Ectodermal cell (in vitro differentiated cells): ENCODE measurements at regions not wholly inside any gene's neighbourhood (a gene's known extent, or its start where the extent isn't known, plus 50 kb on each side); places are given as distances from the start of the nearest gene placed in this dataset.

Source experiments
- H3K27ac ChIP-seq: 2 replicates; pipeline ENCODE4 v1.7.0; 2013; ENCODE audit warnings: mild to moderate bottlenecking, low read depth, low read length; ENCODE audit not compliant: insufficient read depth, poor library complexity, severe bottlenecking
- H3K27me3 ChIP-seq: 2 replicates; pipeline ENCODE4 v1.7.0; 2013; ENCODE audit warnings: mild to moderate bottlenecking, low read length; ENCODE audit not compliant: insufficient read depth, control insufficient read depth, poor library complexity, severe bottlenecking
- H3K36me3 ChIP-seq: one replicate; pipeline ENCODE4 v1.7.0; 2013; ENCODE audit warnings: low read length; ENCODE audit not compliant: control insufficient read depth, insufficient read depth
- H3K4me1 ChIP-seq: one replicate; pipeline ENCODE4 v1.7.0; 2013; ENCODE audit warnings: low read length; ENCODE audit not compliant: control insufficient read depth, insufficient read depth
- H3K4me3 ChIP-seq: 2 replicates; pipeline ENCODE4 v1.7.0; 2013; ENCODE audit warnings: low read depth, low read length, control low read depth; ENCODE audit not compliant: insufficient read depth
- H3K9me3 ChIP-seq: 2 replicates; pipeline ENCODE4 v1.7.0; 2013; ENCODE audit warnings: mild to moderate bottlenecking, low read length, moderate library complexity; ENCODE audit not compliant: control insufficient read depth
- WGBS, 2 experiments: methylation state at CpG; one replicate each; pipeline ENCODE4 v1.1.7; 2013; ENCODE audit warnings: missing lambda C conversion rate in 2 of 2; 5-methylcytosine and 5-hydroxymethylcytosine counted together

GRCh38 chr11:110990311-110990710 lies 255.2 kb upstream of the POU2AF2 start:
- no peaks in the 10 kb centered on the region for H3K27me3 ChIP-seq
- no peaks in the 10 kb centered on the region for H3K9me3 ChIP-seq
- WGBS, 2 experiments, result 77 to 92% methylated on average over 2 to 3 of the region's 3 CpGs
- H3K27ac ChIP-seq, result no peak overlapping the region
- H3K36me3 ChIP-seq, result no peaks in the 10 kb centered on the region
- no peaks in the 10 kb centered on the region for H3K4me1 ChIP-seq
- H3K4me3 ChIP-seq, result no peak overlapping the region

- H3K4me3 ChIP-seq, result no peak overlapping the region
- H3K36me3 ChIP-seq, result no peaks in the 10 kb centered on the region
- H3K27ac ChIP-seq, result no peak overlapping the region
- H3K9me3 ChIP-seq, result no peaks in the 10 kb centered on the region
- no peaks in the 10 kb centered on the region for H3K4me1 ChIP-seq
- H3K27me3 ChIP-seq, result no peaks in the 10 kb centered on the region
Observed at GRCh38 chr11:110989428-110990133, 255.9 kb upstream of the POU2AF2 start.

- WGBS, 2 experiments, result 96 to 100% methylated on average over 2 to 3 of the region's 3 CpGs
Observed at GRCh38 chr11:110988671-110989070, 256.9 kb upstream of the POU2AF2 start.

GRCh38 chr11:110986016-110986415 lies 259.5 kb upstream of the POU2AF2 start:
- H3K27me3 ChIP-seq, result no peaks in the 10 kb centered on the region
- H3K4me1 ChIP-seq, result no peaks in the 10 kb centered on the region
- 90 to 96% methylated on average over 6 to 7 of the region's 7 CpGs for WGBS, 2 experiments
- no peaks in the 10 kb centered on the region for H3K36me3 ChIP-seq
- no peaks in the 10 kb centered on the region for H3K9me3 ChIP-seq
- no peak overlapping the region for H3K27ac ChIP-seq
- H3K4me3 ChIP-seq, result no peak overlapping the region

More at GRCh38 chr11:110988671-110989070, 256.9 kb upstream of the POU2AF2 start:
- no peaks in the 10 kb centered on the region for H3K36me3 ChIP-seq
- no peaks in the 10 kb centered on the region for H3K4me1 ChIP-seq
- H3K4me3 ChIP-seq, result no peak overlapping the region
- H3K27me3 ChIP-seq, result no peaks in the 10 kb centered on the region
- no peak overlapping the region for H3K27ac ChIP-seq
- H3K9me3 ChIP-seq, result no peaks in the 10 kb centered on the region

GRCh38 chr11:110985547-110985946 lies 260.0 kb upstream of the POU2AF2 start:
- no peak overlapping the region for H3K4me3 ChIP-seq
- no peaks in the 10 kb centered on the region for H3K36me3 ChIP-seq
- H3K9me3 ChIP-seq, result no peaks in the 10 kb centered on the region
- no peaks in the 10 kb centered on the region for H3K27me3 ChIP-seq
- no peaks in the 10 kb centered on the region for H3K4me1 ChIP-seq
- no peak overlapping the region for H3K27ac ChIP-seq

- WGBS, 2 experiments, result 86 to 90% methylated on average over 1 of the region's 1 CpG
- H3K27me3 ChIP-seq, result no peaks in the 10 kb centered on the region
- H3K27ac ChIP-seq, result no peak overlapping the region
- H3K4me3 ChIP-seq, result no peak overlapping the region
- H3K36me3 ChIP-seq, result no peaks in the 10 kb centered on the region
- no peaks in the 10 kb centered on the region for H3K4me1 ChIP-seq
- no peaks in the 10 kb centered on the region for H3K9me3 ChIP-seq
Observed at GRCh38 chr11:110984693-110985092, 260.8 kb upstream of the POU2AF2 start.

- H3K27ac ChIP-seq, result no peak overlapping the region
- H3K27me3 ChIP-seq, result no peaks in the 10 kb centered on the region
- H3K4me3 ChIP-seq, result no peak overlapping the region
- no peaks in the 10 kb centered on the region for H3K4me1 ChIP-seq
- no peaks in the 10 kb centered on the region for H3K36me3 ChIP-seq
- 75 to 82% methylated on average over 1 to 2 of the region's 2 CpGs for WGBS, 2 experiments
- no peaks in the 10 kb centered on the region for H3K9me3 ChIP-seq
Observed at GRCh38 chr11:110984147-110984546, 261.4 kb upstream of the POU2AF2 start.

- 88 to 90% methylated on average over 2 of the region's 2 CpGs for whole genome bisulfite sequencing, 2 experiments
- Histone ChIP-seq H3K4me3 (no peak overlapping the region), H3K36me3 (no peaks in the 10 kb centered on the region), H3K9me3 (no peaks in the 10 kb centered on the region), H3K27me3 (no peaks in the 10 kb centered on the region), H3K27ac (no peak overlapping the region), H3K4me1 (no peaks in the 10 kb centered on the region)
Observed at GRCh38 chr11:110982214-110982613, 263.3 kb upstream of the POU2AF2 start.

- no peaks in the 10 kb centered on the region for H3K9me3 ChIP-seq
- no peaks in the 10 kb centered on the region for H3K36me3 ChIP-seq
- 95 to 96% methylated on average over 1 of the region's 1 CpG for WGBS, 2 experiments
- no peak overlapping the region for H3K4me3 ChIP-seq
- H3K27me3 ChIP-seq, result no peaks in the 10 kb centered on the region
- no peak overlapping the region for H3K27ac ChIP-seq
- no peaks in the 10 kb centered on the region for H3K4me1 ChIP-seq
Observed at GRCh38 chr11:110979696-110980095, 265.8 kb upstream of the POU2AF2 start.

GRCh38 chr11:110977661-110978060 lies 265.4 kb upstream of the ARHGAP20 start:
- Histone ChIP-seq H3K4me3 (no peak overlapping the region), H3K27me3 (no peaks in the 10 kb centered on the region), H3K36me3 (no peaks in the 10 kb centered on the region), H3K9me3 (no peaks in the 10 kb centered on the region), H3K27ac (no peak overlapping the region), H3K4me1 (no peaks in the 10 kb centered on the region)
- WGBS, 2 experiments, result no CpG with 5 or more reads among the region's 1 CpG

GRCh38 chr11:110974731-110975130 lies 262.5 kb upstream of the ARHGAP20 start:
- WGBS, 2 experiments, result 92 to 96% methylated on average over 2 of the region's 2 CpGs
- Histone ChIP-seq H3K36me3 (no peaks in the 10 kb centered on the region), H3K9me3 (no peaks in the 10 kb centered on the region), H3K4me3 (no peak overlapping the region), H3K27ac (no peak overlapping the region), H3K27me3 (no peaks in the 10 kb centered on the region), H3K4me1 (no peaks in the 10 kb centered on the region)
